HG03045 (cell line): ENCODE measurements at regions not wholly inside any gene's neighbourhood (a gene's known extent, or its start where the extent isn't known, plus 50 kb on each side); places are given as distances from the start of the nearest gene placed in this dataset.

Experiments used
- ATAC-seq: cut with Tn5 transposase; IDR thresholded peaks from one replicate; pipeline ENCODE4 v1.9.1; 2021; ENCODE audit warnings: mild to moderate bottlenecking, moderate library complexity; ENCODE audit not compliant: unreplicated experiment

- ATAC-seq = no peak
Measured at GRCh38 chr13:74045583-74045982, 88.6 kb downstream of the KLF12 start.

GRCh38 chr13:74043237-74043636 lies 91.0 kb downstream of the KLF12 start:
- no peak for ATAC-seq

DNA sequence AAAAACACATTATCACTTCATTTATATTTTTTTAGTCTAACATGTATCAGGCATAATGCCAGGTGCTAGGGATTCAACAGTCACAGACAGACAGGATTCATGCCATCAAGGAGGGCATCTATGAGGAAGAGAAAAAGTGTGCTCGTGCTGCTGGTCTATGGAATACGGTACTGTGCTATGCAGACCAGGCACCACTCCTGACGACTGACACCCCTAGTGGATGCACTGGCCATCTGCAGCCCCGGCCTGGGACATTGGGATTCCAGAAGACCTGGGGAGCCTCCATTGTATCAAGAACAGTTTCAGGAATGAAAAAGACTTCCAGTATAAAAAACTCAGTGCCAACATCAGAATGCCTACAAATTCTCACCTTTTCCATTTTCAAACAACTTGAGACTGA lies 94.0 kb downstream of the KLF12 start:
- ATAC-seq = peak; percentile 95

GRCh38 chr13:74039667-74040066 lies 94.5 kb downstream of the KLF12 start:
- ATAC-seq = no peak

DNA sequence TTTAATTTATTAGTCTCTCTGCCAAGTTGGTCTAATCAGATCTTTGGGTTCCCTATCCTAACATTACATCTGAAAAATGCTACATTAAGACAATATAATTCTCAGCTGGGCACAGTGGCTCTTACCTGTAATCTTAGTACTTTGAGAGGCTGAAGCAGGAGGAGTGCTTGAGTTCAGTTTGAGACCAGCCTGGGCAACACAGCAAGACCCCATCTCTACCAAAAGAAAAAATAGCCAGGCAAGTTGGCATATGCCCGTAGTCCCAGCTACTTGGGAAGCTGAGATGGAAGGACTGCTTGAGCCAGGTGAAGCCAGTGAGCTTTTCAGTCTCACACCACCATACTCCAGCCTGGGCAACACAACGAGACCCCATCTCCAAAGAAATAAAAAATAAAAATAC lies 95.0 kb downstream of the KLF12 start:
- ATAC-seq = no peak

DNA sequence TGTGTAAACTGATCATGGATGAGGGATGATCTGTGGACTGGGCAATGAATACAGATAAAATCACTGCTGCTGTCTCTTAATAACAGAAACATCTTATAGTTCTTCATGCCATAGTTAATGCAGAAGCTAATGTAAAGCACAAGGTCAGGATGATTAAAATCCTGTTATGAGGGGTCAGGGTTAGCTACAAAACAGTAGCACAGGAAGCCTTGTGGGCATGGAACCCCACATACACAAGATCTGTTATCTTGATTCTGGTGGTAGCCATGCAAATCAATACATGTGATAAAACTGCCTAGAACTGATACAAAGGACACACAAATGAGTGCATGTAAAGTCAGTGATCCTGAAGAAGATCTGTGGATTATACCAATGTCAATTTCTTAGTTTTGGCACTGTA lies 96.4 kb downstream of the KLF12 start:
- no peak for ATAC-seq

GRCh38 chr13:74036373-74036772 lies 97.8 kb downstream of the KLF12 start:
- ATAC-seq = no peak

DNA sequence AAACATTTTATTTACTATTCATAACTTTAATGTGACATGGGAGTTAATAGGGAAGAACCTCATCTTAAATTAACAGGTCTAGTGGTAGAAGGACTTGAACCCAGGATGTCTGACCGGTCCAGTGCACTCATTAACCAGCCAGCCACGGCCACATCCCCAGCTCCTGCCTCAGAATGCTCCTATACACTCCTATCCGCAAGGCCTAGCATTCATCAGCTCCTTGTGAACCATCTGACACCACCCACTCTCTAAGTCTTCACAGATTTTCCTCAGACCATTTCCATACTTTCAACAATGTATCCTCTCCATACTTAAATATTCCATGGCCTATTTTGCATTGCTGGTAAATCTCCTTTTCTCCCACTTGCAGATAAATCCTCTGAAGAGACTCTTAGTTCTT lies 98.3 kb downstream of the KLF12 start:
- no peak for ATAC-seq

DNA sequence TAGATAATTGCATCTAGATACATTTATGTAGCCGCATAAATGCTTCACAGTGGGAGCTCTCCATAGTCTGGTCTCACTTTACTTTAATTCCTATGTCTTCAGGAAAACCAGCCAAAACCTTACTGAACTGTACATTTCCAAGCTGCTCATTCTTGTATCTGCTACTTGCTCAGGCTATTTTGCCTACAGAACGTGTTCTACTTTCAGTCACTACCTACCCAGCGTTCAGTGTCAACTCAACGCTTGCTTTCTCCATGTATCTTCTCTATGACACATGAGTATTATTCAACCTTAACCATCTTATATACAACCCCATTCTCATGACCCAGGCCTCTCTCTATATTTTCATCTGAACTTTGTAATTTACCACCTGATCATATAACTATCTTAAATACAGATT lies 101.9 kb downstream of the KLF12 start:
- ATAC-seq = no peak

- peak; percentile 26 for ATAC-seq
Measured at GRCh38 chr13:74027161-74027779, 106.9 kb downstream of the KLF12 start.

- ATAC-seq = peak; percentile 97
Measured at GRCh38 chr13:74026753-74027152, 107.5 kb downstream of the KLF12 start.

- no peak for ATAC-seq
Measured at GRCh38 chr13:74025369-74025768, 108.8 kb downstream of the KLF12 start.

DNA sequence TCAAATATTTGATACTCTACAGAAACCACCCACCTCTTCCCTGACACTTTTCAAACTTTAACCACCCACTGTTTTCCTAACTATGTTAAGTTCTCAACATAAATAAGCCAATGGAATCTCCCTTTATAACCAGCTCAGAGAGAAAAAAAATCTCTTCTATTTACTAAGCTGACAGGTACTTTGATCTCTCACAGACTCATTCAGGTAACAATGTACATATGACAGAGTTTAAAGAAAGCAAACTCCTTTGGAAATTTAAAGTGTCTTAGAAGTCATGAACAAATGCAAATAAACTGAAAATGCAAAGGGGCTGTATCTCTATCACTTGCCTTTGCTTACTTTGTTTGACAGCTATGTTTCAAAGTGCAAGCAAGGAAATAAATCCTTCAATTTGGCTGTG lies 109.3 kb downstream of the KLF12 start:
- no peak for ATAC-seq

DNA sequence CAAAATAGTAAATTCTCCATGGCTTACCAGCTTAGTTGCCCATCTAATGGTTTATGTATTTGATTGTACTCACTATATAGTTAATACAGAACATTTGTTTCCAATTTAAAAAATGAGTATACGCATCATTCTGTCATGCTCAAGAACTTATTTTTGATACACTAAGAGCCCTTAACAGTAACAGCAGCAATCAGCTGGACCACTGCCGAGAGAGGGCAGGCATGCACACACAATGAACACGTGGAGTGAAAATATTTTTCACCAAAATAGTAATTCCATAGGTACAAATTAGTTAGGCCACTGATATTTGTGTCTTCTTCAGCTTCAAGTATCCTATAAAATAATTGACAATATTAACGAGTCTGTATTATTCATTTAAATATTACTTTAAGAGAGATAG lies 109.9 kb downstream of the KLF12 start:
- ATAC-seq = no peak

DNA sequence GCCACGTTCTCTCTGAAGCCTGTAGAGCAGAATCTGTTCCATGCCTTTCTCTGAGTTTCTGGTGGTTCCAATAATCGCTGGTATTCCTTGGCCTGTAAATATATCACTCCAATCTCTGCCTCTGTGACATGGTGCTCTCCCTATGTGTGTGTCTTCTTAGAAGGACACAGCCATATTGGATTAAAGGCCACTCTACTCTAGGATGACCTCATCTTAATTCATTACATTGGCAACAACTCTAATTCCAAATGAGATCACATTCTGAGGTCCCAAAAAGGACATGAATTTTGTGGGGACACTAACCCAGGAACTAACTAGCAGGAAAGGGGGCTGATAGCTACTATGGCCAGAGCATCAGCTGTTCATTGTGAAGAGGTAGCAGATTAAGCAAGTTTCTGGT lies 110.7 kb downstream of the KLF12 start:
- ATAC-seq = no peak

GRCh38 chr13:74021505-74021904 lies 112.7 kb downstream of the KLF12 start:
- ATAC-seq = no peak

DNA sequence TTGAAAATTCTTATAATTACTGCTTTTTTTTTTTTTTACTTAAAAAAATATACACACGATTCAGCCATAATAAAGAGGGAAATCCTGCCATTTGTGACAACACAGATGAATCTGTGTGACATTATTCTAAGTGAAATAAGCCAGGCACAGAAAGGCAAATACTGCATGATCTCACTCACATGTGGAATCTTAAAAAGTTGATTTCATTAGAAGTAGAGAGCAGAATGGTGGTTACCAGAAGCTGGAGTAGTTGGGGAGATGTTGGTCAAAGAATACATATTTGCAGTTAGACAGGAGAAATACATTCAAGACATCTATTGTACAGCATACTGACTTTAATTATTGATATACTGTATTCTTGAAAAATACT lies 116.2 kb downstream of the KLF12 start:
- no peak for ATAC-seq

DNA sequence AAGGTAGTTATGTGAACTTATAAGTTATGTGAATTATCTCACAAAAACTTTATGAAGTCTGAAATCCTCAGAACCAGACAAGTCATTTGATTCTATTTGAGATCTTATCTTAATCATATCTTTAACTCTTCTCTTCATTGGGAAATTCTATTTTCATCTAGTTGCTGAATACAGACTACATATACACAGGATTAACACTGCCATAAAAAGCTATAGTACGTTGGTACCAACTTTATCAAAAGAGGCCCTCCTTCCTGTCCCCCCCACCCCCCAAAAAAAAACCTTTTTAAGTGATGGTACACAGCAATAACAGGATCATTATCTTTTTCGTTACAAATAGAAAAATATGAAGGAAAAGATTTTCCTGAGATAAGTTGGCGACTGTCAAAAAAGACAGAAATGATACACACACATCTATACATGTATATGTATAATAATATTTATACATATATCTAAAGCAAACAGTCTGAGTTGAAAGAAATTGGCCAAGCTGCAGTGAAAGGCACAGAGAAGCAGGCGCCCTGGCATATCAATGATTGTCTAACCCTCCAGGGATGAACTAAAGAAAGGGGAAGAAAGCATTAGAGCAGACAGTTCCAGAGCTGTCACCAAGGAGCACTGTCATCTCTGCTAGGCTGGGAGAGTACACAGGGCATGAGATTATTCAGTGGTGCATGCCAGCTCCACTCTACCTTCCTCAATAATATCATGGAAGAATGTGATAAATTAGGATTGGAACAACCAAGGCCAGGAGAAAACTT lies 116.7 kb downstream of the KLF12 start:
- ATAC-seq = no peak

GRCh38 chr13:74015137-74015536 lies 119.1 kb downstream of the KLF12 start:
- ATAC-seq = no peak

GRCh38 chr13:74009100-74009668 lies 125.0 kb downstream of the KLF12 start:
- no peak for ATAC-seq

GRCh38 chr13:74006666-74007065 lies 127.5 kb downstream of the KLF12 start:
- ATAC-seq = no peak

- no peak for ATAC-seq
Measured at GRCh38 chr13:74005320-74006157, 128.7 kb downstream of the KLF12 start.
